Eye (tissue), 1 donor: ENCODE measurements at regions not wholly inside any gene's neighbourhood (a gene's known extent, or its start where the extent isn't known, plus 50 kb on each side); places are given as distances from the start of the nearest gene placed in this dataset.
"Not testable (repeated sequence)": the region's sequence is repeated elsewhere in the genome, so short reads cannot be mapped to it uniquely, and the experiment has no call there.

Source experiments
- DNase-seq: peaks from one replicate; pipeline ENCODE4 v3.0.0-alpha.2; 2015

DNA sequence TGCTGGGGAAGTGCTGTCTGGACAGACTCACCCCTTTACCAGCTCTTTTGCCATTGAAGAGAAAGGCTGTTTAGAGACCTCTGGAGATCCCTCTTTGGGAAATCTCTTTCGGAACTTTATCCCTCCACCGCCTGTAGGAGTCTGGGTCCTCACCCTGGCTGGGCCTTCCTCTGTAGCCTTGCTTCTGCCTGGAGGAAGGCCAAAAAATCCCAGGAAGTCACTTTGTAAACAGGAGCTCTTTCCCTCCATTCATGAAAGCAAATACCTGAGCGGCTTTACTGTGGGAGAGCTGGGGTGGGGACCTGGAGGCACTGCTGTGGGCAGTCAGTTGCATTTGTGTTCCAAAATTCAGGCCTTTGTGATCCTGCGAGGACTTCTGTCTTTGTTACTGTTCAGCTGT lies 126.2 kb downstream of the KLF6 start:
- DNase-seq = no peak

DNA sequence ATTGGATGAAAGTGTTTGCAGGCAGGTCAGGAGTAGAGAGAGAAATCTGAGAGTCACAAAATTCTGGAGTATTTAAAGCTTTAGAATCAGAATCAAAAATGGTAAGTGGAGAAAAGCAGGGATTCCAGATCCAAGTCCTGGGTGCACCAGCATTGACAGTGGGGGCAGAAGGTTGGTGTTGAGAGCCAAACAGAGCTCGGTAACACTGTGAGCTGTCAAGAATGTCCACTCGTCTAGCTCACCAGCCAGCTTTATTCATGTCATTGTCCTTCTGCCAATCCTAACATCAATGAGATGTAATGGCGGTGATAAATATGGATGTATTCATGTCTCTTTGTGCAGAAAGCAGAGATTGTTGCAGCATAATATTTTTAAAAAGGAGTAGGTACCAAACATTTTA lies 128.8 kb downstream of the KLF6 start:
- no peak for DNase-seq

DNA sequence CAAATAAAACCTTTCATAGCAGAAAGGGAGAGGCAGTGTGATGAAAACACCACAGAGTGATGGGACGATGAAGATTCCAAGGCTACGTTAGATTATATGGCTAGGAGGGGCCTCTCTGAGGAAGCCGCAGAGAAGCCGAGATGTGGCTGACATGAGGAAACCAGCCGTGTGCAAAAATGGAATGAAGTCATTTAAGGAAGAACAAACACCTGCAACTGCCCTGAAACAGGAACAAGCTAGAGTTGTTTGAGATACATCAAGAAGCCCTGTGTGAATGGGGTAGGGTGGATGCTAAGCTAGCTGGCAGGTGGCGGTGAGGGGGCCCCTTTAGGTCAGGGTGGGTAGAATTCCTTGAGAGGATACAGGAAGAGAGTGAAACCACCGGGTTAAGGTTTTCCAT lies 129.5 kb downstream of the KLF6 start:
- DNase-seq = no peak

DNA sequence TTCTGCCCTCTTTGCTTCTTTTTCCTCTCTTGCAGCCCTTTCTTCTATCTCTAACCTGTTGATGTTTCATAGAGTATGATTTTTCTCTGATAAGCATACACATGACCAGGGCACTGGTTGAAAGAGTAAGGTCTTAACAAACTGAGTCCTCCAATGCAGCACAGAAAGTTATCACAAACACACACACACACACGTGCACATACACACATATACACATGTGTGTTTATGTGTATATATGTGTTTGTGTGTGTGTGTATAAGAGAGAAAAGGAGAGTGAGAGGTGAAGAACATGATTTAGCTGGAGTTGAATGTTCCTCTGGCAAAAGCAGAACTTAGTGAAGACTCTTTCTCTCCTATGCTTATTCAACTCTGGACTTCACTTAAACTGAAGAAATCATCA lies 130.0 kb downstream of the KLF6 start:
- DNase-seq = no peak

DNA sequence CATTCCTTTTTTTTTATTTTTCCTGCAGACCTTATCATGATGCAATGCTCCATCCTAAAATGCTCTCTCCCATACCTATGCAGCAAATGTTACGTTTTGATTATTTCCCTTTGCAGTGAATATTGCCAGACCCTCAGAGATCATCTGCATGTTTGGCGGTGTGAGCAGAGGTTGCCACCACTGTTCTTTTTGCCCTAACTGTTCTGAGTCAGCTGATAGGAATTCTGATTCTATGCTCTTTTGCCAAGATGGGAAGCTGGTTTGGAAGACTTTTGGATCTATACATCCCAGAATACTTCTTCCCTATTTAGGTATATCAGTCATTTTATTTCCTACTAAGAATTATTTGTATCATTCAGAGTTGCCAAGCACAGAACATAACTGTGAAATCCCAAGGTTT lies 130.5 kb downstream of the KLF6 start:
- no peak for DNase-seq

DNA sequence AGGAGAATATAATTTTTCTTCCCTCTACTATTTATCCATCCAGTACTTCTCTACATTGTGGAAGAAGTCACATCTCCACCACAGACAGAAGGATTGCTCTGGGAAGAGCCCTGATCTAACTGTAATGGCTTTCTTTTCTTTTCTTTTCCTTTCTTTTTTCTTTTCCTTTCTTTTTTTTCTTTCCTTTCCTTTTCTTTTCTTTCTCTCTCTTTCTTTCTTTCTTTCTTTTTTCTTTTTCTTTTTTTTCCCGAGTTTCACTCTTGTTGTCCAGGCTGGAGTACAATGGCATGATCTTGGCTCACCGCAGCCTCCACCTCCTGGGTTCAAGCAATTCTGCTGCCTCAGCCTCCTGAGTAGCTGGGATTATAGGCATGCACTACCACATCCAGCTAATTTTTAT lies 131.7 kb downstream of the KLF6 start:
- DNase-seq = not testable (repeated sequence)

DNA sequence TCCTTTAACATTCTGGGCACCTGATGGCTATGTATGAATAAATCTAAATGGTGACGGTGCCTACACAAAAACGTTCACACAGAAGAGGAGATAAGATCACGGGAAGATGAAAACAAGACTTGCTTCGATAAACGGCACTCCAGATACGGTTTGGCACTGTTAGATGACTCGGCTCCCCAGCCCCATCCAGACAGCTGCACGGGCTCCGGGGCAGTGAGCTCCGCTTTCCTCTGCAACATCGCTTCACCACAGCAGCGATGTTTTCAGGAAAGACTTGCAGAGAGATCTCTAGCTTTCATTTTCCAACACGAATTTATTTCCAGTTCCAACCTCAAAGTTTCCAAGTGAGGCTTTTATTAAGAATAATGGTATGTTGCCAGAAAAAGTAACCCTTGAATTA lies 132.1 kb downstream of the KLF6 start:
- no peak for DNase-seq

DNA sequence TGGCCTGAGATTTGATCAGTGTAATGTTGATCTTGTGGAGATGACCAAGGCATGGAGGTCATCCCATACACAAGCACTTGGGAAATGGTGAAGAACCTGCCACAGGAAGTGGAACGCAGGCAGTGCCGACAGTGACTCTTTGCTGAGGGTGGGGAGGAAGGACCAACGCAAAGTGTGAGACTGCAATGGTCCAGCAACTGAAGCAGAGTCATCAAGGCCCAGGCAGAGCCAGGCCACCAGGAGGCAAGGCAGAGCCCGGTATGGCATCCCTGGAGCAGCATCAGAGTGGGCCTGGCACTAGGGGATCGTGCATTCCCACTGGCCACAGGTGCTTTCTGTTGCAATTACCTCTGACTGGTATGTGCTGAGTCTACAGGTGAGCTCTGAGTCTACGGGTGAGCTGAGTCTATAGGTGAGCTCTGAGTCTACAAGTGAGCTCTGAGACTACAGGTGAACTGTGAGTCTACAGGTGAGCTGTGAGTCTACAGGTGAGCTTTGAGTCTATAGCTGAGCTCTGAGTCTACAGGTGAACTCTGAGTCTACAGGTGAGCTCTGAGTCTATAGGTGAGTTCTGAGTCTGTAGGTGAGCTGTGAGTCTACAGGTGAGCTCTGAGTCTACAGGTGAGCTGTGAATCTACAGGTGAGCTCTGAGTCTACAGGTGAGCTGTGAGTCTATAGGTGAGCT lies 132.9 kb downstream of the KLF6 start:
- DNase-seq = no peak

DNA sequence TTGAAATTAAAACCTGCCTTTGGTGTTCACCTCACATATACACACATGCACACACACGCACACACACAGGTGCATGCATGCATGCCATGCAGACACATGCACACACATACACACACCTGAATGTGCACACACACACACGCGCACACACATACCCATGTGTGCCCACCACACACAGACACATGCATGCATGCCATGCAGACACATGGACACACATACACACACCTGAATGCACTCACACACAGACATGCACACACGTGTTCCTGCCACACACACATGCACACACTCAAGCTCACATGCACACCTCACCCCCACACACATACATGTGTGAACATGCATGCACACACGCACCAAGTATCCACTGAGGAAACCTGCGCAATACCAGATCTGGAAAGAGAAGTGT lies 136.4 kb downstream of the KLF6 start:
- no peak for DNase-seq

DNA sequence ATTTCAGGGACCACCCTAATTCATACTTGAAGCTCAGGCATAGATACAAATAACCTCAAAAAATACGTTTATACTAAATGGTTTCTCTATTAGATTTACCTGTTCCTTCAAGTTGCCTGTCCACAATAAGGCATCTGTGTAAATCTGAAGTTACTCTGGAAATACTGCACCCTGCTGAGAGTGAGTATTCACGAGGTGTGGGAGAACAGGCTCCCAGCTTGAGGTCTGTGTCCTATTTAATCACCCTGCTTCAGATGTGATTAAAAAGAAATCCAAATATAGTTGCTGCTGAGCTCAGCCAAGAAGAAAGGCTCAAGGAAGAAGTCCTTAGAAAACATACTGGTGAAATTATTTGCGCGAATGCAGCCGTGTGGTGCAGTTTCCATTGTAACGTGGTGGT lies 136.8 kb downstream of the KLF6 start:
- DNase-seq = no peak

DNA sequence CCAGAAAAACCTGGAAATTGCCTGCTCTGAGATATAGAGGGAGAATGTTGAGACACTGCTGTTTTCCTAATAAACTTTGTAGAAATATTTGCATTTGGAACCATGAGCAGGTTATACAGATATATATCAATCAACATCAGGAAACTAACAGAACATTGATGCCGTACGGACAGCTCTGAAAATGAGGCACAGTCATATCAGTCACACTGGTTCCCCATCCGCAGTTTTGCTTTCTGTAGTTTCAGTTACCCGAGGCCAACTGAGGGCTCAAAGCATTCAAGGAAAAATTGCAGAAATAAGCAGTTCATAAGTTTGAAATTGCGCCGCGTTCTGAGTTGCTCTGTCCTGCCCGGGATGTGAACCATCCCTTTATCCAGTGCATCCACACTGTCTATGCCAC lies 137.9 kb downstream of the KLF6 start:
- DNase-seq = no peak

DNA sequence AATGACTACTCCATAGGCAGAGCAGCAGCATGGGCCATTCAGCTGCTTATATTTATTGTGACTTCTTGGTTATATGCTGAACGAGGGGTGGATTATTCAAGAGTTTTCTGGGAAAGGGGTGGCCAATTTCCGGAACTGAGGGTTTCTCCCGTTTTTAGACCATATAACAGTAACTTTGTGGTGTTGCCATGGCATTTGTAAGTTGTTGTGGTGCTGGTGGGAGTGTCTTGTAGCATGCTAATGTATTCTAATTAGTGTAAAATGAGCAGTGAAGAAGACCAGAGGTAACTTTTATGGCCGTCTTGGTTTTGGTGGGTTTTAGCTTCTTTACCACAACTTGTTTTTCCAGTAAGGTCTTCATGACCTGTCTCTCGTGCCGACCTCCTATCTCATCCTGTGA lies 139.6 kb downstream of the KLF6 start:
- no peak for DNase-seq

DNA sequence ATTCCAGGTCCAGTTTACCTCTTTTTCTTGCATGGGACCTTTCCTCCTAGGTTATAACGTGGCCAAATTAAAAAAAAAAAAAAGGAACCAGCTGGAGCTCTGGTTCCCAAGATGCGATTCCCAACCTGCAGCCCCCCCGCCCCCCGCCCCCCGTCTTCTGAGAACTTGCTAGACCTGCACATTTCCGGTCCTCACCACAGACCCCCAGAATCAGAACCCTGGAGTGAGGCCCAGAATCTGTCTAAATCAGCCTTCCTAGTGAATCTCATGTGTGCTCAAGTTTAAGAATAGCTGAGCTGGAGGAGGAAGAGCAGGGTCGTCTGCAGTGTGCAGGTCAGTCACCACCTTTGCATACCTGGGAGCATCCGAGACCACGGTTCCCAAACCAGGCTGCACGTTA lies 144.2 kb downstream of the KLF6 start:
- no peak for DNase-seq

DNA sequence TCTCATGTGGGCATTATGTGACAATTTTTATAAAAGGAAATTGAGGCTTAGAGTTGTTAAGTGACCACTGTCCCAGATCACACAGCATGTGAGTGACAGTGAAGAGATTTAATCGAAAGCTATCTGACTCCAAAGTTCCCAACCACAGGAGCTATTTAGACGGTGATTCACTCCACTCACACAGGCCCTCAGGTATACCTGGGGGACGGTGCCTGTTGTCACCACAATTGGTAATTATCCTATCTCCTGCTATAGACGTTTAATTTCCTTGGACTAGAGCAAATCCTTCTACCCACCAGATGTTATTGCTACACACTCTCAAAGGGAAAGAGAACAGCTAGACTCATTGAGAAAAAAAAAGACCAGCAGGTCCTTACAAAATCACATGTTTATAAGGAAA lies 145.5 kb downstream of the KLF6 start:
- DNase-seq = no peak

DNA sequence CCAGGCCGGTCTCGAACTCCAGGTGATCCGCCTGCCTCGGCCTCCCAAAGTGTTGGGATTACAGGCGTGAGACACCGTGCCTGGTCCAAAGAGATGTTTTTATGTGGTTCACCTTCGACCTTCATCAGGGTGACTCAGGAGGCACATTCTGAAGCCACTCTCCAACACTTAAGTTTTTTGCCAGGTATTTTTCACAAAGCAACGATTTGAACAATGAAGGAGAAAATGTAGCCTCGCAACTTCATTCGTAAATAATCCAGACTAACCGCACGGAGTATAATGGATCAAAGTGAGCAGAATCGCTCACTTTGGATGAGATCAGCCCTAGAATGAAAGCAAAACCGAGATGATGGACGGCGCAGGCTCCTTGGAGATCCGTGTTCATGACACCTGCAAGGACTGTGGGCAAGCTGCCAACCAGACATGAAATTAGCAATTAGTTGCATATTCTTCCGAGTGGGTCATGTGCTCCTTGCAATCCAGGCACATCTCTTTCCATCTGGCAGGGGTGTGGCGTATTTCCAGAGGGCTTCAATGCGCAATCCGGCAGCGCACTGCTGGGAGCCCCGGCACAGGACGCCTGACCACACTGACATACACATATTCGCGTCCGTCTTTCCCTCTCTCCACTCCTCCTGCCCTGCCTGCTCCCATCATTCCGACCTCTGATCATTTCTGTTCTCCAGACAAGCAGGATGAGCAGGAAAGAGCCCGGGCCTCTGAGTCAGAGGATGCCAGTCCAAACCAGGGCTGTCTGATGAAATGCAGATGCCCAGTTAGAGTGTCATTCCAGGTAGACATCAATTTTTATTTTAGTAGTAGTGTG lies 148.4 kb downstream of the KLF6 start:
- no peak for DNase-seq

DNA sequence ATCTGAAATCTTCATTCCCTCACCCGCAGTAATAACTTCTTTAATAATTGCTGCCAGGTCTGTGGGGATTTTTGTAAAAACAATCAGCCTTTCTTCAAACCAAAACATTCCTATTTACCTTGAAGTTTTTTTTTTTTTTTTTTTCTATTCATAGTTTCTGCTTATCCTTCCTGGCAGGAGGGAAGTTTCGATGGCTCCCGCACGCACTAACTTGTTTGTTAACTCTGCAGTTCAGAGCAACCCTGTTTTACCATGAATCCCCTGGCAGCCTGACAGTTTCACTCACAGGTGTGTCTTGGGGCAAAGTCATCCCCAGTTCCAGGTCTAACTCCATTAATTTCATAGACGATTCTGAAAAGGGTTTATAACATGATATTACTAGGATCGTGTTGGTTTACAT lies 149.3 kb downstream of the KLF6 start:
- DNase-seq = no peak

DNA sequence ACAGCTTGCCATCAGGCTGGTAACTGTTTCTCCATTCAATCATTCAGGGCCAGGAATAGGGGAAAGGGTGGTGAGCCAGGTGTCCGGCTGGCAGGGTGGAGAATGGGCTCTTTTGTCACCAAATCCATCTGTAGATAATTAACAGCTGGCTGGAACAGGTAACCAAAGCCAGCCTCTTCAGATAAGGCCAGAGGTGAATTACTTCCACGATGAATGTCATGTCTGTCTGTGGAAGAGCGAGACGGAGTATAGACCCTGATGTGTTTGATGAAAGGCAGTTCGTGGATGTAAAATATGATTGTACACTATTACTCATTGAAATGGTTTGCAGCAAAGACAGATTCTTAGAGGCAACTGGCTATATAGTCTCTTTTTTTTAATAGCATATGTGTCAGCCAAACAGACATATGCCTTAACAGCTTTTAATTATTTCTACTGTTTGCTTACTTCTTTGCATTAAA lies 149.8 kb downstream of the KLF6 start:
- DNase-seq = no peak

DNA sequence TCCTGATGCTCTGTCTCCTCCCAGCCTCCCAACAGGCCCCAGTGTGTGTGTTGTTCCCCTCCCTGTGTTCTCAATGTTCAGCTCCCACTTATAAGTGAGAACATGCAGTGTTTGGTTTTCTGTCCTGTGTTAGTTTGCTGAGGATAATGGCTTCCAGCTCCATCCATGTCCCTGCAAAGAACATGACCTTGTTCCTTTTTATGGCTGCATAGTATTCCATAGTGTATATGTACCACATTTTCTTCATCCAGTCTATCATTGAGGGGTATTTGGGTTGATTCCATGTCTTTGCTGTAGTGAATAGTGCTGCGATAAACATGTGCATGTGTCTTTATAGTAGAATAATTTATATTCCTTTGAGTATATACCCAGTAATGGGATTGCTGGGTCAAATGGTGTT lies 150.4 kb downstream of the KLF6 start:
- DNase-seq = not testable (repeated sequence)

DNA sequence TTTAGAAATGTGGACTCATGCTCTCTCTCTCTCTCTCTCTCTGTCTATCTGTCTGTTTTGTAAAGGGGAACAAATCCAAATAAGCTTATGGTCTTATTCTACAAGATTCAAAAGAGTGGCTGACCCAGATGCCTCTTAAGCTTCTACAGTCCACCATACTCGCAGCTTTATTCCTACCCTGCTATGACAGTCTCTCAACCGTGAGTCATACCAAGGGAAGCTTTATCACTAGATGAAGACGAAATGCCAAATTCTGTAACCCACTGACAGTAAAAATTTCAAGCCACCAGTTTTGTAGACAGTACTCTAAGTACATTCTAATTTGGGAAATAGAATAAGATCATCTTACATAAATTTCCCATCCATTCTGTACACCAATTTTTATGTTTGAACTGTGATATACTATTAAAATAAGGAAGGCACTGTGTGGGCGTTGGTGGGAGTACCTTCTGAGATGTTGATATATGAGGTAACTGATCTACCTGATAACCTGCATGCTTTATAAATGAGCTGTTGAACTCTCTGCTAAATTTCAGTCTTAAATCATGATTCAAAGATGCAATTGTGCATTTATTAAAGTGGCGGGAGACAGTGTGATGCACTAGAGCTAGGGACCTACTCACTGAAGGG lies 153.2 kb downstream of the KLF6 start:
- no peak for DNase-seq

DNA sequence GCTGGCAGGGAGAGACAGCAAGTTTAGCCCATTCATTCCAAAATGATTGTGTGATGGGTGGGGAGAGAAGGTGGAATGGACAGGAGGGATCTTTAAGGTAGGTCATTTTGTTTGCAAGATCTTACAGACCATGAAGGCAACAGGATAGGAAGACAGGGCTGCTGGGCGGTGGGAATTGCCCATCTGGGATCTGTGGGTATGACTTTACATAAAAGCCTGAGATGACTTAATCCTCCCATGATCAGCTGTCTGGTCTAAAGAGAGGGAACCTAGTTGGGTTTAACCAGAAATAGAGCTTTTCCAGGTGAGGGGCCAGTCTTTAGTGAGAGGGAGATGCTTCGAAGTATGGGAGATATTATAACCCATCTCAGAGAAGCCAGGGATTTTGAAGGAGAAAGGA lies 153.7 kb downstream of the KLF6 start:
- no peak for DNase-seq

DNA sequence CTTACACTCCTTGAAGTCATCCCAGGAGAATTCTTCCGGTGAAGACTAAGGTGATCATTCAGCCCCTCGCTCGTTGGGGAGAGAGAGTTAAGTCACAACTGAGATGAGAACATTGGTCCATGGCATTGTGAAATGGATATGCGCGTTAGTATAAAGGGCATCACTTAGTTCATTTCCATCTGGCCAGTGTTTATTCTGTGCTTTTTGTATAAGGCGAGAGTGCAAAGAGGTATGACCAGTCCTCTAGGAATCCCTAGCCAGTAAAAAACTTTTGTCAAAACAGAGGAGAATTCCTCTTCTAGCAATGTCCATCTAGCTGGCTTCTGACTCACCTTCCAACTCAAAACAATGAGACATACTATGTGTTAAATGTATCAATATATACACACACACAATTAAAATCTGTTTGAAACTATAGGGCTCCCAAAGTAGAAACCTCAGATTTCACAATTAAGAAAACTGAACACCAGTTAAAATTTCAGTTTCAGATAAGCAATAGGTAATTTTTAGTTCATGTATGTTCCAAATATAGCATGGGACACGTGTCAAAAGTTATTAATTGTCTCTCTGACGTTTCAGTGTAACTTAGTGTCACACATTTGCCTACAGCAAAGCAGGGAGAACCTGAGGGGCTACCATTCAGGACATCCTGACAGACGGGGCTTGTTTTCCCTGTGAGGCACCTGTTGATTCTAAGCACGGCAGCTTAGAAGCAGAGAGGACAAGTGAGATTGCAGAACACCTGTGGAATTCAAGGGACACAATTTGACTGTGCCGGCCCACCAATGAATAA lies 158.9 kb downstream of the KLF6 start:
- DNase-seq = no peak

DNA sequence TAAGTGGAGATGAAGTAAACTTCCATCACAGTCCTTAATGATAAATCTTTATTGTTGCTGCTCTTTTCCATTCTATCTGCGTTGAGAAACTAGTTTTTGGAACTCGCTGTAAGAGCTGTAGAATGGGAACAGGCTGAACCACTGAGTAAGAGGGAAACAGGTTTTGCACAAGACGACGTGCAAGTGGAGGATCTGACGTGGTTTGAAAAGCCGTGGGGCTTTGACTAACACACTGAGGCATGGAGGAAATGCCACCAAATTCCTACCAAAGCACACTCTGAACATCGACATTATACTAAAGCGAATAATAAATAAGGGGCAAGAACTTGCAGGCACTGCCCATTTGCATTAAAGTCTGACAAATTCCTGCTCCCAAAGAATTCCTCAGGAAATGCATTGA lies 160.6 kb downstream of the KLF6 start:
- DNase-seq = no peak

DNA sequence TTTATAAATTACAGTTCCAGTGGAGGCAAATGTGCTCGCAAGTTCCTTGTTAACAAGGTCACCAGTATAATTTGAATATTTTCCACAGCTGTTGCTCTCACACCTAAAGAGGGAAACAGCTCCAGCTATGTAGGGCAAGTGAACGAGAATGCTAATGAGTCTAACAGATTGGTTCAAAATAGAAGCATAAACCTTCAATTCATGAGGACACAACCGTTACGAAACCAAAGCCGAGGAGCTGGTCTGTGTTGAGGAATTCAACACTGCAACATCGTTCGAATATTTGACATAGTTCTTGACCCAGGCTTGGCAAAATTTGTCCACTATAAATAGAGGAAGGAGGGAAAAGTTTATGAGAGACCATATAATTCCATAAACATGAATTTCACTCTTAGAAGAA lies 161.3 kb downstream of the KLF6 start:
- peak; percentile 33 for DNase-seq
